ENCODE measurements at regions not wholly inside any gene's neighbourhood (a gene's known extent, or its start where the extent isn't known, plus 50 kb on each side); places are given as distances from the start of the nearest gene placed in this dataset.

DNA sequence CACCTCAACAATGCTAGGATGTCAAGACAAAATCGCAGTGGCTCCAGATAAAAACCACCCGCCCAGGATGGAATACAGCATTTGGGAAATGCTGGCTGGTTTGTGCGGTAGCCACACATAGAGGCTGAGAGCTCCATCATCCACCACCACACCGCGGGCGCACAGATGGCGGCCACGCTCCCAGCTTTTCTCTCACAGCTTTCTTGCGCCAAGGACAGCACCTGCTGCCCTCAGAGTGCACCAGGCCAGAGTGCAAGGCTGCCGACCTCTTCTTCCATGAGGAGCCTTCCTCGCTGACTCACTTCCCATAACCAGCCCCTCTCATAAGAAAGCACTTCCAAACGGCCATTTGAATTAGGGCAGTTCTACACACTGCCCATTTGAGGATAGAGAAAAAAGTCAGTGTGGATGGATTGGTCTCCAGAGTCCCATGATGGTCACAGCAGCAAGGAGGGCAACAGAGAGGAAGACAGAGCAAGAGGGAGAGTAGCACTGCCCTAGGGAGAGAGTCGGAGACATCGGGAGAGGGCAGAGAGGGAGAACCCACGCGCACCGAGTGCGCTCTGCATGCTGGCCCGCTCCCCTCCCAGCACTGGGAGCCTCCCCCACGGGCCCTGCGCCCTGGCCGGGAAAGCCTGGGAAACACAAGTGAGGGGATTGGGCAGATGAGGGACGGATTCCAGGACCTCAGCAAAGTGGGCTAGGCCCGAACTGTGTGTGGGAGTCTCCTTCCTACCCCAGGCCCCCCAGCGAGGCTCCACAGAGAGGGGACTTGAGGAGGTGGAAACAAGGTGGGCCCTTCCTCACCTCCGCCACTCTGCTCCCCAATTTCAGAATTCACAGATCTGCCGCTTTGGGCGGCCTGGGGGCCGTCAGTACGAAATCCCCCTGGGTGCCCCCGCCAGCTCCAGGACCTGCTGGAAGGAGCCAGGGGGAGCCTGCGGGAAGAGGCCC is 156.9 kb downstream of the USP12 start:
- DNase-seq, result no peak

DNA sequence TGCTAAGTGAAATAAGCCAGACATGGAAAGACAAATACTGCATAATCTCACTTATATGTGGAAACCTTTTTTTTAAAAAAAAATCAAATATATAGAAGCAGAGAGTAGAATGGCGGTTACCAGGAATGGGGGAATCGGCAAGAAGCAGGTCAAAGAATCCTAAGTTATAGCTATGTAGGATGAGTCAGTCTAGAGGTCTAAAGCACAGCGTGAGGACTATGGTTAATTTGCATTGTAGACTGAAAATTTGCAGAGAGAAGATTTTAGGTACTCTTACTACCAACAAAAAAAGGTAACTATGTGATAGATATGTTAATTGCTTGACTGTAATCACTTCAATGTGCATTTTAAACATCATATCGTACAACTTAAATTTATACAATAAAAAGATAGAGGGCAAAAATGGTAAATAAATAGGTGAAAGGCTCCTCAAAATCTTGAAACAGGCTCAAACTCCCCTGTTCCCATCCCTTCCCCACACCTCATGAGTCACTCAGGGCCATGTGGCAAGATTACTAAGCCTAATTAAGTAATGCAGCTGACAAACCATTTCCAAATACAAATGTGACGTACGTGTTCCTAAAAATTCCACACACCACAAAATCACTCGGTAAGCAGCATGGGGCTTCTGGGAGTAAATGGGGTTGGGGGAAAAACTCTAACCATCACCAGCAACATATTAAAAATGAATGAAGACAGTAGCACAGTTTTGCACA is 159.0 kb downstream of the USP12 start:
- DNase-seq, result no peak

DNA sequence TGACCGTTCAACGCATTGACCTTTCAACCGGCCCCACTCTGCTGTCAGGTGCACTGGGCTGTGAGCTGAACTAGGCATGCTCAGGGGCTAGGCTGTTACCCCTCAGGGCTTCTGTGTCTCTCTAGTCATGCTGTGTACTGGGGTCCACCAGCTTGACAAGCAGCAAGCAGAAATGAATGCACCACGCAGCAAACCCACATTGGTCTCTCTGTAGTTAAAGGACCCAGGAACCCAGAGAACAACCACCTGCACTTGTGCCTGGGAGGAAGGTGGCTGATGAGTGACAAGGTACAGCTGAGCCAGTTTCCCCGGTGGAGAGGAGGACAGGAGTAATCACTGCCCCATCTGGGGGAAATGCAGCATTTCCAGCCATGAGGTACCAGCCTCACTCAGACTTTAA is 159.9 kb downstream of the USP12 start:
- DNase-seq, result no peak

DNA sequence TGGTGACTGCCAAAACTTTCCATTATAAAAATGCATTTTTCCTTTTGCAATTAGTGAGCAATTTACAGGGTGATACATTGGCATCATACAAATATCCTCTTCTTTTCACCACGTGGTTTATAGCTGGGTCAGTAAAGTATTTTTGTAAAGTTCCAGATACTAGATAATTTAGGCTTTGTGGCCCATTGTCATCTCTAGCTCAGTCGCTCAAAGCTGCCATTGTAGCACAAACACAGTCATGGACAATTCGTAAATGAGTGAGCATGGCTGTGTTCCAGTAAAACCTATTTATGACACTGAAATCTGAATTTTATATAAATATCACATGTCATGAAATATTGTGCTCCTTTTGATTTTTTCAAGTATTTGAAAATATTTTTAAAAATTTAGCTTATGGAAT is 162.9 kb downstream of the USP12 start:
- no peak for DNase-seq

DNA sequence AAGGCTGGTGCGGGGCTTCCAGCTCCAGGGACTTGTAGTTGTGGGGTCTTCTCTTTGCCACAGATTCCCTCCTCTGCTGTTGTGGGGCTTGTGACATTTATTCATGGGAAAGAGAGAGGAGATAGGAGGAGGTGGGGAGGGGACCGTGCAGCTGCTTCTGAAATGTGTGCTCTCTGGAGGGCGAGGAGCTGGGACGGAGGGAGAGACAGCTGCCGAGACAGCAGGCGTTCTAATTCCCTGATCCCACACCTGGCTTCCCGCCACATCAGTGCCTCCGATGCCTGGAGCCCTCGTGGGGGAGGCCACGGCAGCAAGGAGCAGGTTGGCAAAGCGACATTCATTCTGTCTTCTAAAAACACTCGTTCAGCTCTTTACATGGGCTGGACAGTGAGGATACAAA is 164.4 kb downstream of the USP12 start:
- DNase-seq, result no peak

DNA sequence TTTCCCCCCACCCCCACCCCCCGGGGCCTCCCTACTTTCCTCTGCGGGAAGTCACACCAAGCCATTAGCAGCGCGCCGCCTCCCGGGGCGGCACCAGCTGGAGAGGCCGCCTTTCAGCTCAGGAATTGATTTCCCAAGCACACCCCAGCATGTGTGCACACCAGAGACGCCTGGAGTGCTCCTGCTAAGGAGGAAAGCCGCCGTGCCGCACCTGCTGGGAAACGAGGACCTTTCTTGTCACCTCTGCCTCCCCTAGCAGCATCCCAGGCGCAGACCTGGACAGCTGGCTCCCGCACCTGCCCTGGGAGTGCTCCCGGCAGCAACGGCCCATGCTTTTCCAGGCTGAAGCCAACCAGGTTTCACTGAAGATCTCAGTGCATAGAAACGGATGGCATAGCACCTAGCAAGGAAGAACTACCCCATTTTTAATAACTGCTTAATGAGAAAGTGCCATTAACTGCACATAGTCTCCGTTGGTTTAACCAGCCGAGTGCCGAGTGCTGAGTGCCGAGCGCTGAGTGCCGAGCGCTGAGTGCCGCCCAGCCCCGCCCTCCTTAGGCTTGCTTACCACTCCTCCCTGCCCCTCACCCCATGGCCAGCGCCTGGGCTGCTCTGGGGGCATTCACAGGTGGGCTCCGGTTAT is 165.0 kb downstream of the USP12 start:
- DNase-seq, result no peak

DNA sequence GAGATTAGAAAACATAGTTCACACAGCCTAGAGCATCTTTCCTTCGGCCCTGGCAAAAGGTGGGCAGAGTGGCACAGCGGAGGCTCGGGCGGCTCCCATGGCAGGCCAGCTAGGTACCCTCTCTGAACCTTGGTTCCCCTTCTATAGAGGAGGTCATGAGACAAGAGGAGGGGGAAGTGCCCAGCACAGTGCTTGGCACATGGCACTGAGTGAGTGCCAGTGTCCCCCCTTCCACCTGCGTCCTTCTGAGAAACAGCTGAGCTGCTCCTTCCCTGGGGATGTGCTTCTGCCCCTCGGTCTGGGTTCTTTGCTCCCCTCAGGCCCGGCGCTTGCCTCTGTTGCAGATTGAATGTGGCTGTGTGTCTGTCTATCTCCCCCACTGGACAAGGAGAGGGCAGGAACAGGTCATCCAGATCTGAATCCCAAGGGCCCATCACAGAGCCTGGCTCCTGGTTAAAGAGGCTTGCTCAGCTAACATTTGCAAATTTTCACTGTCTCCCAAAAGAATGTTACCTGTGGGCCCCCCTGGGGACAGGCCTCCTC is 165.6 kb downstream of the USP12 start:
- DNase-seq, result no peak

DNA sequence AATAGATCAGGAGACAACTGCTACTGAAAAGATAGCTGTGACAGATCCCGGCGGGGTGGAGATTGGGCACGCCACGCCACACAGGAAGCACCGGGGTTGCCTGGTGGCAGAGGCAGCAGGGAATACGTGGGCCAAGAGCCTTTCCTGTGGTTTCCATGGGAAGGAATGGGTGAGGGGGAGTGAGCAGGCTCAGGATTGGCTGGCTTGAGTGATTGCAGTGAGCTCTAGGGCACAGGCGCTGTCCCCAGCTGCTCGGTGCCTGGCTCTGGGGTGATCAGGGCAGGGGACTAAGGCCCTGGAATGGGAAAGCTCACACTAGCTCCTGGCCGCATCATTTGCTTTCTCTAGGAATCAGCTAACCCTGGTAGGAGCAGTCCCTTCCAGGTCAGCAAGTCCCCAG is 166.1 kb downstream of the USP12 start:
- no peak for DNase-seq

DNA sequence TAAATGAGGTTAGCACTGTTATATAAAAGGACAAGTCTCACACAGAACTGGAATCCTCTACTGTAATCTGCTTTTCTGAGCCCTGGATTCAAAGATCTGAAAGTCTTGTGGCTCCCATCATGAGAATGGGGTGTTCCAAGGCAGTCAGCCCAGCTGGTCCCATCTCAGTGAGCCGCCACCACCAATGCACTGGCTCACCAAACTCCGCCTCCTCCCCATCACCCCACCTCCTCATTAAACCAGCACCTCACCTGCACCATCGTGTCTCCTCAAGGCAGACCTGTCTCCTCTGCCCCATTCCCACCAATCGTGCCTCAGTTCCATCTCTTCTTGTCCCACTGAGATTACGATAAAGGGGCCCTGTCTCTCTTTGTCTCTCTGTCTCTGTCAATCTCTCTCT is 166.7 kb downstream of the USP12 start:
- DNase-seq, result no peak

DNA sequence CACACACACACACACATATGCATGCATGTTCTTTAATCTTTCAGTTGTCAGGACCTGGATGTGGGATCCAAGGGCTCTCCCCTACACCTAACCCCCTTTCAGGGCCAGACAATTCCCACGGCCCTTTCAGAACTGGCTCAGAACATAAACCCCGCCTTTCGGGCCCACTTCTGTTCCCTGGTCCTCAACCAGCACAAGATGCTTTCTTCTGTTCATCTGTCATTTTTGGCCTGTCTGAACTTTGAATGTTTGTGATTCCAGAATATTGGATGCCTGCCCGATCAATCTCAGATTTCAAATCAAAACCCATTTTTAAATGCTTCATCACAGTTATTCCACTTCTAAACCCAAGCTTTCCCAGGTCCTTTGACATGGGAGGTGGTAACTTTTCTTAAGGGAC is 167.3 kb downstream of the USP12 start:
- DNase-seq, result no peak

DNA sequence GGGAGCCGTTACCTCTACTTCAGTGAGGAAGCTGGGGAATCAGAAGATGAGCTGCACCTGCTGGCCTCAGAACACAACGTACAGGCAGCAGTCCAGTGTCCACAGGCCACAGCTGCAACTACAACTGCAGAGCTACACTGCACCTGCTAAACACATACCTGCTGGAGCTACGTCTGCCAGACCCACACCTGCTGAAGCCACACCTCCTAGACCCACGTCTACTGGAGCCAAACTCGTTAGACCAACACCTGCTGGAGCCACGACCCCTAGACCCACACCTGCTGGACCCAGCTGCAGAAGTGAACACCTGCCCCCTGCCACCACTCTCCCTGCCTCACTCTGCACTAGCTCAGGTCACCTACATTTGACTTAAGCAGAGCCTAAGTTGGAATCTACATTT is 169.9 kb downstream of the USP12 start:
- no peak for DNase-seq

DNA sequence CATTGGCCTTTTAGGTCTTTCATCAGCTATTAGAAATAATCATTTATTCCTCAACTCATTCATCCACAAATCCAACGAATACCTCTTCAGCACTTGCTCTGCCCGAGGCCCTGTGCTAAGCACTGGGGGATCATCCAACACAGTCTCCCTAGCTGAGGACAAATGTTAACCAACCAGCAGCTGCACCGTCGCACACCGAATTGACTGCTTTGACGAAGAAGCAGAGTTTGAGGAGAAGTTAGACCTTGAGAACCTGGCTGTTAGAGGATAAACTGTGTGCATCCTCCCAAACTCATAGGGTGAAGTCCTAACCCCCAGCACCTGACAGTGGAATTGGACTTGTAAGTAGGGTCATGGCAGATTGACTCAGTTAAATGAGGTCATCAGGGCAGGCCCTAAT is 170.9 kb downstream of the USP12 start:
- DNase-seq, result no peak

DNA sequence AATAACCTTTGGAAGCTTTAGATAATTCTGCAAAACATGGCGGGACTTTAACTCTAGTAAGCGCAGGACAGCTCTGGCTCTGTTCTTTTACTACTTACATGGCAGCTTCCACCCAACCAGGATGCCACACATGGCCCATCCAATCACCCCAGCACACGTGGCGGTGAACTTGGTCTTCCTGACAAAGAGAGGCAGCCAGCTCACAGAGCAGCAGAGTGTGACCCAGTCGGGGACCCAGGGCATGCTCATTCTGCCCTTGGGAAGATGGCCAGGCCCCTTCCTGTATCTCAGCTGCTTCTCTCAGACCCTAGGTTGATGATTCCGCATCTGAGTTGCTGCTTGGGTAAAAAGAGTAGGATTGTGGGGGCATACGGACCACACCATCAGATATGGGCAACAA is 172.1 kb downstream of the USP12 start:
- no peak for DNase-seq

DNA sequence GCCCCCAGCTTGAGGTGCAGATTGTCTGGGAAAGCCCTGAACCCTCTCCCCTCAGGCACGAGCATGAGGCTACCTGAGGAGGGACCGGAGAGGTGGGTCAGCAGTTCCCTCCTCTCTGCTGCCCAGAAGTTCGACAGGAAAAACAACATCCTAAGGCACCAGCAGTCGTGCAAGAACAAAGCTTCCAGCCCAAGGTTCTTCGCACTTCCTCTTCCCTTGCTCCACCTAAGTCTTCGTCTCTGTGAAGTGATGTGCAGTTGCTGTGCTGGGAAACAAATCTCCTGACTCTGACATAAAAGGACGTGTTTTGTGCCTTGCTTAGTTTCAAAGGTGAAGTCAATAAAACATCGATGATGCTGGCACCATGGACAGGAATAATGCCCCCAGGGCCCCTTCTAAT is 173.3 kb downstream of the USP12 start:
- DNase-seq, result no peak

DNA sequence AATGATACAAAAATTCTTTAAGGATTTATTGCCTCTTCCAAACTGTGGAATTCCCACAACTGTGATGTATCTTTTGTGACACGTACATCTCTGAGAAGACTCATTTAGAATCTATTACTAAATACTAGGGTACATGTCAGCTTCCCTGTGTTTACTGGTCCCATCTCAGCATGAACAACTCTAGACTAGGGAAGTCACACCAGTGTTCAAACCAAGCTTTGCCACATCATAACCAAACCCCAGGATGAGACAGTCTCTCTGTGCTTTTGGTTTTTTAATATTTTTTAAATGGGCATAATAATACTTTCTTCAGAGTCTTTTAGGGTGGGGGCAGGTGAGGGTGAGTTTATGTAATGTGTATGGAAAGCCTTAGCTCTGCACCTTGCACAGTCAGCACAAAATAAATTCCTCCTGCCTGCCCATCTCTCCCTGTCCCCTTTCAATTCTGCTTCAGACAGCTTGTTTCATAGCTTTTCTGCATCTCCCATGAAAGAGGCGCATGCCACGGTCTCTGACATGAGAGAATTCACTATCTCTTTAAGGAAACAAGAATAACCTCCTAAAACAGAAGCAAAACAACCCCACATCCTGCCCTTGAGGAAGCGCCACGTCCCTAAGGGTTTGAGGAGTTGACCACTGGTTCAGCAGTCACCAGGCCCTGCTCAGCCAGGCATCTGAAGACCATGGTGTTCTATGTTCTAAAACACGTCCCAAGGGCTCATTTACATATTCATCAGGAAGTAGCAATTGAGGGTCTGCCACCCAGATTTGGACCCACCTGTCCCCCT is 174.5 kb downstream of the USP12 start:
- DNase-seq, result no peak

DNA sequence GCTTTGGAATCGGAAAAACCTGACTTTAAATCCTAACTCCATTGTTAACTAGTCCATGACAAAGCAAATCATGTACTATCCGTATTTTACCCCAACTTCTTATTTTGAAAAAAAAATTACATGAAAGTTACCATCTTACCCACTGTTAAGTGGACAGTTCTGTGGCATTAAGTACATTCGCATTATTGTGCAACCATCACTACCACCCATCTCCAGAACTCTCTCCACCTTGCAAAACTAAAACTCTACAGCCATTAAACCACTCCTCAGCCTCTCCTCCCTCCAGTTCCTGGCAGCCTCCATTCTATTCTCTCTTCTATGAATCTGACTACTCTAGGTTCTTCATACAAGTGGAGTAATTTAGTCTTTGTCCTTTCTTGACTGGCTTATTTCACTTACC is 176.5 kb downstream of the USP12 start:
- no peak for DNase-seq

DNA sequence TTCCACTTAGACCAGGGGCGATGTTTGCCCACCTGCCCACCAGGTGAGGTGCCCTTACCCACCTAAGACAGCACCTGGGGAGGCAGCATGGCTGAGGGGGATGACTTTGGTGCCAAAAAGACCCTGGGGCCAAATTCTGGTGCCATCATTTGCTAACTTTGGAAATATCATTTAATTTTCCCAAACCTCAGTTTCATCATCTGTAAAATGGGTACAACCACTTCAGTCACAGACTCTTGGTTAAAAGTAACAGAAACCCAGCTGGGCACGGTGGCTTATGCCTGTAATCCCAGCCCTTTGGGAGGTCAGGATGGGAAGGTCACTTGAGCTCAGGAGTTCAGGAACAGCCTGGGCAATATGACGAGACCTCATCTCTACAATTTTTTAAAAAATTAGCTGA is 177.8 kb downstream of the USP12 start:
- no peak for DNase-seq

DNA sequence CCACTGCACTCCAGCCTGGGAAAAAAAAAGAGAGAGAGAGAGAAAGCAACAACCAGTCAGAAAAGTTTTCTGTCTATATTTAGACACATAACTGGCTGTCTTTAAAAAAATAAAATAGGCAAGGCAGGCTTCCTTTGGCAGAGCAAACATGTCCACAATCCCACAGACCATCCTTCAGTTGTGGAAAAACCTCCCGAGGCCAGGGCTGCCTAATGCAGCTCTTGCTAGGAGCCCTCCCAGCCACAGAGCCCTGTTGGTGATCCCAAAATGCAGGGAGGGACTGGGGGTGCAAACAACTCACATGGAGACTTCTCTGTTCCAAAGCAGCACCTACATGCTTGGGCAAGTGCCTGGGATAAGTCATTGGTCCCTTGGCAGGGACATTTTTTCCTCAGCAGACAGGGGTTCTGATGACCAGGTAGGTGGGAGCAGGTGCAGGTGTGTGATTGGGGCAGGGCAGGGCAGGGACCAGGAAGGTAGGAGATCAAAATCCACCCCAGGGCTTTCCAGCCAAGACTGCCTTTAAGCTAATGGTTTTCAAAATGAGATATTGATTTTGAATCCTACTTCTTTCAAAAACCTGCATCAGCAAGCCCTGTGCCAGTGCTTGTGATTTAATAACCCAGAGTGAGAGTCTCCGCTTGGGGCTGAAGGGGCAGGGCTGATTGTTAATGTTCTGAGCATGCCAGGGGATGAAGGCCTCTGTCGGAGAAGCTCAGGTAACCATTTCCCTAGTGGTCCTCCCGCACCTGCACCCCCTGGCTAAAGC is 178.5 kb downstream of the USP12 start:
- no peak for DNase-seq

DNA sequence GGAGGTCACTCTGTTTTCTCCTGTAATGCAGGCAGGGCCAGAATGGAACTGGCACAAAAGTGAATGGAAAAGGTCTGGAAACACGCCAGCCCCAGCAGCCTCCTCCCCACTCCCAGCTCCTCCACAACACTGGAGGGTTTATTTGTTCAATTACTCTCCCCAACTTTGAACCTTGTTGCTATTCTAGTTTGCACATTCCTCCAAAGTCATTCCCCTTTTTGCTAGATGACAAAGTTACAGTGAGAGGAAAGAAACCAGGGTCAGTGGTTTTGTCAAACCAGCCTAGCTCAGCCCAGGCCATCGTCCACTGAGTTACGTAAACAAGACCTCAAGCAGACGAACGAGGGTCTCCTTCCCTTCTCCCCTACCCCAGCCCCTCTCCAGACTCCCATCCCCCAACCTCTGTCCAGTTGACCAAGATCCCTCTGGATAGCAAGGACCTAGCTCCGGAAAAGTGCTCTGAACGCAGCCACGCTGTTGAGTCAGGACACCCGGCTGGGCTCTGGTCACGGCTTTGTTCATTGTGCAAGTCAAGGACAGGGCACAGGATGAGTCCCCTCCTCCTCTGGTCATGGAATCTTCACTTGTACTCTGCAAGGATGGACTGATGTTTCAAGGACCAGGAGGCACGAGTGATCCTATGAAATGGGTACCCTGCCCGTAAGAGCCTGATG is 180.0 kb downstream of the USP12 start:
- no peak for DNase-seq

Measured in right lung (tissue), 2 donors.